NOMO-1 treated with DMSO at 0.1 percent for 48 hours (cell line): ENCODE measurements at regions not wholly inside any gene's neighbourhood (a gene's known extent, or its start where the extent isn't known, plus 50 kb on each side); places are given as distances from the start of the nearest gene placed in this dataset.
"Not testable (repeated sequence)": the region's sequence is repeated elsewhere in the genome, so short reads cannot be mapped to it uniquely, and the experiment has no call there.

Experiments
- DNase-seq: peaks from one replicate; lab custom pipeline; 2025; ENCODE audit not compliant: unreplicated experiment; lab: John Stamatoyannopoulos, UW

GRCh38 chr12:90235642-90236041 is 527.0 kb upstream of the ATP2B1 start:
- no peak for DNase-seq

DNA sequence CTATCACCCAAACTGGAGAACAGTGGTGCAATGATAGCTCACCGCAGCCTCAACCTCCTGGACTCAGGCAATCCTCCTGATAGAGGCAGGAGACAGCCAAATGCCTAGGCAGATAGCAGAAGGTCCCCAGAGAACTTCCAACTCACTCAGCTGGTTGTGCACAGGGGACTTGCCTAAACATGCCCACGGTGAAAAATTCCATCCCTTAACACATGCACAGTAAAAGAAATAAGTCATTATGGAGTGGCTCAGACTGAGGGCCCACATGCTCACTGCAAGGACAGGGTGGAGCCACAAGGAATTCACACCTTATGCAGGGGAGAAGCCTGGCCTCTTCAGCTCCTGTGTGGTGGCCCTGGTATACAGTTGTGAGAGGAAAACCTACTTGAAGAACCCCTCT is 525.8 kb upstream of the ATP2B1 start:
- DNase-seq = no peak

- DNase-seq = no peak
Observed at GRCh38 chr12:90233168-90234100, 524.8 kb upstream of the ATP2B1 start.

- DNase-seq = no peak
Observed at GRCh38 chr12:90229407-90230170, 521.0 kb upstream of the ATP2B1 start.

- no peak for DNase-seq
Observed at GRCh38 chr12:90226211-90226610, 517.6 kb upstream of the ATP2B1 start.

- DNase-seq = peak; percentile 95
Observed at GRCh38 chr12:90216815-90217214, 508.2 kb upstream of the ATP2B1 start.

GRCh38 chr12:90216020-90216552 is 507.4 kb upstream of the ATP2B1 start:
- no peak for DNase-seq

DNA sequence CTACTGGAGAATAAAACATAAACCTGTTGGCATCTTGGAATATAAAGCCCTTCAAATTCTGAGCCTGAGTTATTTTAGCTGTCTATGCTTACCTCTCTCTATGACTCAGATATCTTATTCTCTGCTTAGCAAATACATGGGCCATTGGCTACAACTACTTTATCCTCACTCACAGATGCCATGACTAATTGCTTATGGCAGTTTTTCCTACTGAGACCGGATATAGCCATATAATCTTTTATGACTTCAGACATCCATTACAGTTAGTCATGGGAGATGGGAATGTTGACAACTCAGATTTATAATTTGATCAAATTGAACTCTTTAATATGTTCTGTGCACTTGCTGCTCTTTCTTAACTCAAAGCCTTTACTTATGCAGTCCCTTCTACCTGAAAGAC is 502.4 kb upstream of the ATP2B1 start:
- no peak for DNase-seq

- no peak for DNase-seq
Observed at GRCh38 chr12:90209029-90209428, 500.4 kb upstream of the ATP2B1 start.

- DNase-seq = not testable (repeated sequence)
Observed at GRCh38 chr12:90208379-90208778, 499.7 kb upstream of the ATP2B1 start.

DNA sequence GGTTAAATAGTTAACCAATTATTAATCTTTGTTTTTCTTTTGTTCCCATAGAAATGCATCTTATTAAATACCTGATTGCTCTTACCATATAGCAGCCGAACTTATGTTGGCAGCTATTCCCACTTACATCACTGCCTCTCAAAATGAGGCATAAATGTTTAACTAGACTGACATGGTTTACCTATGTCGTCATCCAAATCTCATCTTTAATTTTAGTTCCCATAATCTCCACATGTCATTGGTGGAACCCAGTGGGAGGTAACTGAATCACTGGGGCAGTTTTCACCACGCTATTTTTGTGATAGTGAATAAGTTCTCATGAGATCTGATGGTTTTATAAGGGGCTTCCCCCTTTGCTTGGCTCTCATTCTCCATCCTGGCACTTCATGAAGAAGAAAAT is 499.2 kb upstream of the ATP2B1 start:
- no peak for DNase-seq

GRCh38 chr12:90205165-90205564 is 496.5 kb upstream of the ATP2B1 start:
- DNase-seq = no peak

DNA sequence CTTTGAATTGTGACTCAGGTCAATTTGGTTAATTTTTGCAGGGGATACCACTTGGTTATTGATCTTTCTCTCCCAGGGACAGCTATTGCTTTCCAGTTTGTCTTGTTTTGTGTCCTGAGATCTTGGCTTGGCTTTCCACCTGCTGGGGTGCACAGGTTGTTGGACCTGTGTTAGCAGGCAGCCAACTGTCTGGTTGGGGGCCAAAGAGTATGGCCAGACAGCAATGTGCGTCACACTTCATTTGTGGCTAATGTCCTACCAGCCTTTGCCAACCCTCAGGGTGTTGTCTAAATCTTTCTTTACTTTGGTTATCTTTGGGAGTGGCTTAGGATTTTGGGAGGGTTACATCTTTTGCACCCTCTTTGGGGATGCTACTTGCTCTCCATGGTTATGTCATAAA is 494.9 kb upstream of the ATP2B1 start:
- no peak for DNase-seq

- peak; percentile 7 for DNase-seq
Observed at GRCh38 chr12:90199006-90199405, 490.4 kb upstream of the ATP2B1 start.

DNA sequence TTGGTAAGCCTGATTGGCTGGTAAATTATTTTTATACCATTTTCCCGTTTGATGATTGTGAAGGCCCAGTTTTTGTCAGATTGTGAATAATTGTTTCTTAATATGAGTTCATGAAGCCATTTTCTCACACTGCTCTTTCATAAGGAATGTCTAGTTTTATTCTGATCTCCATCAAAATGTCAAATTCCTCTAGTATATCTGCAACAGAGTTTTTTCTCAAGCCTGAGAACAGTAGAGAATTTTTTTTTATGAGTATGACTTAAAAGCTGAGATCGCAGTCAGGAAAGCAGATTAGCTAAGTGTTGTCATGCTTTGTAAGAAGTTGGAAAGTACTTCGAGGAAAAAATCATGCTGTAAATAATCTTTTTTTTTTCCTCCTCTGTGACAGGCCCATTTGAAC is 484.9 kb upstream of the ATP2B1 start:
- no peak for DNase-seq

- no peak for DNase-seq
Observed at GRCh38 chr12:90188857-90189256, 480.2 kb upstream of the ATP2B1 start.

- no peak for DNase-seq
Observed at GRCh38 chr12:90183201-90183600, 474.6 kb upstream of the ATP2B1 start.

DNA sequence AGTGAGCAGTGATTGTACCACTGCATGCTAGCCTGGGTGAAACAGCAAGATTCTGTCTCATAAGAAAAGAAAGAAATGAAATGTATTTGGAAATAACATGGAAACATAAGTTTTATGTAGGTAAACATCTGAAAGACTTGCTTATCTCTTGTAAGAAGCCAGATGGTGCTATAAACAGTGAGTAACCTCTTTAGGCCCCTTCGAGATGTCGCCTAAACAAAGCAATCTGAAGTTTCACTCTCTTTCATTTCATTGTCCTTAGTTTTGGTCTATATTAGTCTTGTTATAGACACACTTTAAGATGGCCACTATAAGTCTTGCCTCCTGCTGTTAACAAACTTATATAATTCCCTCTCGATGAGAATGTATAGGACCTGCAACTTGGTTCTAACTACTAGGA is 472.6 kb upstream of the ATP2B1 start:
- DNase-seq = no peak

DNA sequence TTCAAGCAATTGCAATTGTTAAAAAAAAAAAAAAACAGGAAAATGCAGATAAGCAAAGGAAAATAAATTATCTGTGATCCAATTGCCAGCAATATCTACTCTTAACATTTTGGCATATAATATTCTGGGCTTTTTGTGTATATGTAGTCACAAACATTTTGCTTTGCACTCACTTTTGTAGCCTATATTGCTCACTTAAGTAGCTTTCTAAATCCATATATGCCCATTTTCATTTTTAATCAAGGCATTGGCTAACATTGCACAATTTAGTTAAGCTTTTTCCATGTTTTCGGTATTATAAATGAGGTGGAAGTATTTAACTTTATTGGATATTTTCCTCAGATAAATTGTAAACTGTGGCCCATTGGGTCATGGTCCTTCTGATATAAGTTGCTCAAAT is 466.3 kb upstream of the ATP2B1 start:
- no peak for DNase-seq

GRCh38 chr12:90174198-90174510 is 465.5 kb upstream of the ATP2B1 start:
- no peak for DNase-seq

DNA sequence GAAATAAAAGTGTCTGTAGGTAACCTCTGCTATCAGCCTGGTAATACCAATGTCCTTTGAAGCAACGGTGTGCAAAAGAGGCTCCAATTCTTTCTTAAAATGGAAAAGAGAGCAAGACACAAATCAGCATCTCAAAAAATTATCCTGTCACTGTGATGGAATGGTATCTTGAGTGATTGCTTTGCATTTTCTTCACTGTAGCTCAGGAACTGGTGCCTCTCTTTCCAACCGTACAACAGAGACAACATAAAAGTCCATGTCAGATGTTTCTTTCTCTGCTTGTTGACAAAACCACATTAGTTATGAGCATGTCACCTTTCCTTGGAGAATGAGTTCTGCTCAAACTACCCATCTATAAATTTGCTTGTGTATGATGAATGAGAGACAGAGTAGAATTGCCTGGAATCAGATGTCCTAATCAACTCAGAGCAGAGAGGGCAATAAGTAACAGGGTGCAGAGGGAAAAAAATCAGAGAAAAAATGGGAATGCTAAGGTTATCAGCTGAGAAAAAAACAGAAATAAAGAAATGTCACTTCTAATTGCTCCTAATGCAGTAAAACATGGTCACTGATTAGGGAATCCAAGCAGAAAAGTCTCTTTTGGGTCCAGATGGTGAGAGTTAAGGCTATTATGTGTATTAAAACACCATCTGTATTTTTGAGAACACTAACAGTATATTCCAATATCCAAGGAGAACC is 465.0 kb upstream of the ATP2B1 start:
- DNase-seq = no peak

DNA sequence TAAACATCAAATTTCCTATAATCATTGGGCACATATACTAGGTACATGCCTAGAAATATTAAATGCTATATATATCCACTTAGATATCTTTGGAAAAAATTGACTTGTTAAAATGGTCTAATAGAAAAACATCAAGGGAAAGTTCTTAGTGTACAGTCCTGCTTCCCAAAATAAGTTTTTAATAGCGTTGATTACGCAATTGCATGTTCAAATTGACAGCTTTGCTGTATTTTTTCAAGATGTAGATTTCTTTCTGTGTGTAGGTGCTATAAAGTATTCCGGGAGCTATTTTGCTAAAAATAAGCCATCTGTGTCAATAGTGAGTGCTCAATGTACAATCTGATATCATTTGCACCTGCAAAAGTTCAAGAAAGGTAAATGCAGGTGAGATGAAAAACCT is 463.9 kb upstream of the ATP2B1 start:
- DNase-seq = no peak
